GM23338 (cell line): ENCODE measurements at regions not wholly inside any gene's neighbourhood (a gene's known extent, or its start where the extent isn't known, plus 50 kb on each side); places are given as distances from the start of the nearest gene placed in this dataset.

ENCODE experiments used
- ATAC-seq: fragments of 200-7000 bp; cut with Tn5 transposase; 3 replicates; pipeline ENCODE4 v1.9.1; 2020
- DNase-seq: peaks from one replicate; pipeline ENCODE4 v3.0.0-alpha.2; 2015; ENCODE audit warnings: low spot score
- H2AFZ ChIP-seq: fragments of 200-600 bp; sonication (generic); 2 replicates; pipeline ENCODE4 v1.8.0; 2016; ENCODE audit warnings: antibody characterized with exemption, mild to moderate bottlenecking, moderate library complexity
- H3F3A ChIP-seq: fragments of 200-600 bp; sonication (generic); replicated peaks from 2 replicates; pipeline ENCODE4 v1.8.0; 2017; ENCODE audit warnings: antibody characterized with exemption, mixed run types, low read depth
- H3K27ac ChIP-seq: fragments of 200-600 bp; sonication (generic); 2 replicates; pipeline ENCODE4 v1.6.1; 2016; ENCODE audit warnings: low read depth
- H3K27me3 ChIP-seq: fragments of 200-600 bp; sonication (generic); 2 replicates; pipeline ENCODE4 v1.8.0; 2016; ENCODE audit warnings: mild to moderate bottlenecking, mixed run types, moderate library complexity; ENCODE audit not compliant: insufficient read depth
- H3K36me3 ChIP-seq: fragments of 200-600 bp; sonication (generic); 2 replicates; pipeline ENCODE4 v1.8.0; 2016; ENCODE audit warnings: mild to moderate bottlenecking; ENCODE audit not compliant: insufficient read depth
- H3K4me1 ChIP-seq: fragments of 200-600 bp; sonication (generic); 2 replicates; pipeline ENCODE4 v1.8.0; 2016; ENCODE audit warnings: mild to moderate bottlenecking, moderate library complexity; ENCODE audit not compliant: insufficient read depth
- H3K4me2 ChIP-seq: fragments of 200-600 bp; sonication (generic); 2 replicates; pipeline ENCODE4 v1.7.1; 2017; ENCODE audit warnings: mixed run types
- H3K4me3 ChIP-seq: fragments of 200-600 bp; sonication (generic); 2 replicates; pipeline ENCODE4 v1.6.1; 2016; ENCODE audit warnings: mixed run types
- H3K79me2 ChIP-seq: fragments of 200-600 bp; sonication (generic); replicated peaks from 2 replicates; pipeline ENCODE4 v1.8.0; 2017; ENCODE audit warnings: mild to moderate bottlenecking; ENCODE audit not compliant: insufficient read depth
- H3K9me2 ChIP-seq: fragments of 200-600 bp; sonication (generic); 2 replicates; pipeline ENCODE4 v1.8.0; 2017; ENCODE audit not compliant: insufficient read depth
- H4K20me1 ChIP-seq: fragments of 200-600 bp; sonication (generic); replicated peaks from 2 replicates; pipeline ENCODE4 v1.8.0; 2017; ENCODE audit warnings: mild to moderate bottlenecking; ENCODE audit not compliant: insufficient read depth
- H3K27ac Mint-ChIP-seq: 2 replicates; pipeline ENCODE4 v1.8.0; 2020; ENCODE audit warnings: inconsistent platforms, mild to moderate bottlenecking, moderate library complexity, mixed read lengths
- H3K27me3 Mint-ChIP-seq: 3 replicates; pipeline ENCODE4 v1.8.0; 2022; ENCODE audit warnings: low read depth, mild to moderate bottlenecking, moderate library complexity, mixed read lengths, inconsistent platforms; ENCODE audit not compliant: insufficient read depth, poor library complexity
- H3K36me3 Mint-ChIP-seq: 3 replicates; pipeline ENCODE4 v1.8.0; 2021; ENCODE audit warnings: low read depth, mild to moderate bottlenecking, inconsistent platforms, moderate library complexity, mixed read lengths
- H3K4me1 Mint-ChIP-seq: 3 replicates; pipeline ENCODE4 v1.8.0; 2020; ENCODE audit warnings: mild to moderate bottlenecking, inconsistent platforms, mixed read lengths
- H3K4me3 Mint-ChIP-seq: 3 replicates; pipeline ENCODE4 v1.8.0; 2021; ENCODE audit warnings: moderate library complexity, mild to moderate bottlenecking, inconsistent platforms, mixed read lengths
- H3K9me3 Mint-ChIP-seq: 3 replicates; pipeline ENCODE4 v1.8.0; 2020; ENCODE audit warnings: moderate library complexity, mild to moderate bottlenecking, inconsistent platforms, mixed read lengths
- CREB1 ChIP-seq: fragments of 250-450 bp; sonication (Bioruptor Pico); IDR thresholded peaks from 2 replicates; pipeline ENCODE4 v1.5.0; 2020; ENCODE audit warnings: low read depth, mild to moderate bottlenecking, moderate library complexity
- EZH2 ChIP-seq: fragments of 200-600 bp; sonication (generic); IDR thresholded peaks from one replicate; pipeline ENCODE4 v1.8.0; 2017; ENCODE audit warnings: antibody characterized with exemption, mild to moderate bottlenecking, low read depth; ENCODE audit not compliant: unreplicated experiment
- JUNB ChIP-seq: IDR thresholded peaks from one replicate; pipeline ENCODE4 v1.6.1; 2016; ENCODE audit warnings: antibody characterized with exemption; ENCODE audit not compliant: unreplicated experiment
- NANOG ChIP-seq: IDR thresholded peaks from 2 replicates; pipeline ENCODE4 v1.6.1; 2016; ENCODE audit warnings: antibody characterized with exemption, borderline replicate concordance
- POLR2AphosphoS5 ChIP-seq: IDR thresholded peaks from 2 replicates; pipeline ENCODE4 v1.6.1; 2016; ENCODE audit warnings: antibody characterized with exemption, low read depth
- STAT1 ChIP-seq: IDR thresholded peaks from one replicate; pipeline ENCODE4 v1.6.1; 2016; ENCODE audit warnings: antibody characterized with exemption; ENCODE audit not compliant: unreplicated experiment
- ZNF114 ChIP-seq: fragments of 250-450 bp; sonication (Bioruptor Pico); IDR thresholded peaks from 2 replicates; pipeline ENCODE4 v1.5.0; 2020; ENCODE audit warnings: mild to moderate bottlenecking, moderate library complexity
- ZNF331 ChIP-seq: fragments of 250-450 bp; sonication (Bioruptor Pico); IDR thresholded peaks from 2 replicates; pipeline ENCODE4 v1.5.0; 2020; ENCODE audit warnings: low read depth, mild to moderate bottlenecking, moderate library complexity
- TF ChIP-seq, protein P1 (sequence below): IDR thresholded peaks from one replicate; pipeline ENCODE4 v1.6.1; 2018; ENCODE audit warnings: antibody characterized with exemption; ENCODE audit not compliant: unreplicated experiment
- TF ChIP-seq, protein P2 (sequence below): IDR thresholded peaks from 2 replicates; pipeline ENCODE4 v1.6.1; 2016; ENCODE audit warnings: antibody characterized with exemption
- TF ChIP-seq, protein P3 (sequence below), 2 experiments: fragments of 200-600 bp in 1 of 2; sonication (generic) in 1 of 2; conservative IDR thresholded peaks; 2 replicates each; pipeline versions ENCODE4 v1.5.1 to v1.6.1; 2016 to 2017; ENCODE audit warnings: antibody characterized with exemption in 2 of 2, low read depth in 2 of 2, mild to moderate bottlenecking in 2 of 2, moderate library complexity in 1 of 2

DNA sequence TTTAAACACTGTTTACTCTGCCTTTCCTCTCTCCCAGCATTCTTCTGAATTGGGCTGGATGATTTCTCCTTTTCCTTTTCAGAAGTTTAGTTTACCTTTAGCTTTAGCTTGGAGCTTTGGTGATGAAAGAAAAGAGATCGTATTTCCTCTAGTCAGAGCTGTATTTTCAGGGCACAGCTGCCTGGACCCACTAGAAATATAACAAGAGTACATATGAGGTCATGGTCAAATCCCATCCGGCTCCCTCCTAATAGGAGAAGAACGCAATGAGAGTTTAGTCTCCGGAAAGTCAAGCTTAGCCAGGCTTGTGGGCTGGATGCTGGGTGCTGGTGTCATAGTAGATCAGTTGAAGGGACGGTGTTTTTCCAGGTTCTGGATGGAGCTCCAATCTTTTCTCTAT, 177.1 kb upstream of the PFN2 start:
- Histone ChIP-seq H3K4me3 (no peak overlapping the region), H4K20me1 (no peaks in the 10 kb centered on the region), H3K27ac (no peak overlapping the region), H3K9me2 (no peaks in the 10 kb centered on the region), H3K4me2 (no peak overlapping the region), H2AFZ (peak overlapping the region; percentile 84; the same call in 1 of the 2 replicates), H3K4me1 (no peaks in the 10 kb centered on the region), H3K79me2 (no peaks in the 10 kb centered on the region), H3K27me3 (no peaks in the 10 kb centered on the region), H3K36me3 (no peaks in the 10 kb centered on the region), H3F3A (no peaks in the 10 kb centered on the region)
- H3K9me3 Mint-ChIP-seq, result no peaks in the 10 kb centered on the region
- DNase-seq (no peak), ATAC-seq (no peak)
- H3K27me3 Mint-ChIP-seq, result no peaks in the 10 kb centered on the region
- H3K4me1 Mint-ChIP-seq, result peaks cover 2% of the 10 kb centered on the region; the same call in 1 of the 3 replicates
- H3K36me3 Mint-ChIP-seq, result no peaks in the 10 kb centered on the region
- no peak overlapping the region for H3K4me3 Mint-ChIP-seq
- no peak overlapping the region for H3K27ac Mint-ChIP-seq
- TF ChIP-seq ZNF114 (CRISPR knock-in tag), result no peak
- TF ChIP-seq, protein P1, sequence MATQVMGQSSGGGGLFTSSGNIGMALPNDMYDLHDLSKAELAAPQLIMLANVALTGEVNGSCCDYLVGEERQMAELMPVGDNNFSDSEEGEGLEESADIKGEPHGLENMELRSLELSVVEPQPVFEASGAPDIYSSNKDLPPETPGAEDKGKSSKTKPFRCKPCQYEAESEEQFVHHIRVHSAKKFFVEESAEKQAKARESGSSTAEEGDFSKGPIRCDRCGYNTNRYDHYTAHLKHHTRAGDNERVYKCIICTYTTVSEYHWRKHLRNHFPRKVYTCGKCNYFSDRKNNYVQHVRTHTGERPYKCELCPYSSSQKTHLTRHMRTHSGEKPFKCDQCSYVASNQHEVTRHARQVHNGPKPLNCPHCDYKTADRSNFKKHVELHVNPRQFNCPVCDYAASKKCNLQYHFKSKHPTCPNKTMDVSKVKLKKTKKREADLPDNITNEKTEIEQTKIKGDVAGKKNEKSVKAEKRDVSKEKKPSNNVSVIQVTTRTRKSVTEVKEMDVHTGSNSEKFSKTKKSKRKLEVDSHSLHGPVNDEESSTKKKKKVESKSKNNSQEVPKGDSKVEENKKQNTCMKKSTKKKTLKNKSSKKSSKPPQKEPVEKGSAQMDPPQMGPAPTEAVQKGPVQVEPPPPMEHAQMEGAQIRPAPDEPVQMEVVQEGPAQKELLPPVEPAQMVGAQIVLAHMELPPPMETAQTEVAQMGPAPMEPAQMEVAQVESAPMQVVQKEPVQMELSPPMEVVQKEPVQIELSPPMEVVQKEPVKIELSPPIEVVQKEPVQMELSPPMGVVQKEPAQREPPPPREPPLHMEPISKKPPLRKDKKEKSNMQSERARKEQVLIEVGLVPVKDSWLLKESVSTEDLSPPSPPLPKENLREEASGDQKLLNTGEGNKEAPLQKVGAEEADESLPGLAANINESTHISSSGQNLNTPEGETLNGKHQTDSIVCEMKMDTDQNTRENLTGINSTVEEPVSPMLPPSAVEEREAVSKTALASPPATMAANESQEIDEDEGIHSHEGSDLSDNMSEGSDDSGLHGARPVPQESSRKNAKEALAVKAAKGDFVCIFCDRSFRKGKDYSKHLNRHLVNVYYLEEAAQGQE, result no peak
- TF ChIP-seq CREB1, result no peak
- no peak for TF ChIP-seq JUNB
- no peak for TF ChIP-seq POLR2AphosphoS5
- TF ChIP-seq STAT1, result no peak
- TF ChIP-seq ZNF331 (CRISPR knock-in tag), result no peak
- TF ChIP-seq NANOG, result no peak

DNA sequence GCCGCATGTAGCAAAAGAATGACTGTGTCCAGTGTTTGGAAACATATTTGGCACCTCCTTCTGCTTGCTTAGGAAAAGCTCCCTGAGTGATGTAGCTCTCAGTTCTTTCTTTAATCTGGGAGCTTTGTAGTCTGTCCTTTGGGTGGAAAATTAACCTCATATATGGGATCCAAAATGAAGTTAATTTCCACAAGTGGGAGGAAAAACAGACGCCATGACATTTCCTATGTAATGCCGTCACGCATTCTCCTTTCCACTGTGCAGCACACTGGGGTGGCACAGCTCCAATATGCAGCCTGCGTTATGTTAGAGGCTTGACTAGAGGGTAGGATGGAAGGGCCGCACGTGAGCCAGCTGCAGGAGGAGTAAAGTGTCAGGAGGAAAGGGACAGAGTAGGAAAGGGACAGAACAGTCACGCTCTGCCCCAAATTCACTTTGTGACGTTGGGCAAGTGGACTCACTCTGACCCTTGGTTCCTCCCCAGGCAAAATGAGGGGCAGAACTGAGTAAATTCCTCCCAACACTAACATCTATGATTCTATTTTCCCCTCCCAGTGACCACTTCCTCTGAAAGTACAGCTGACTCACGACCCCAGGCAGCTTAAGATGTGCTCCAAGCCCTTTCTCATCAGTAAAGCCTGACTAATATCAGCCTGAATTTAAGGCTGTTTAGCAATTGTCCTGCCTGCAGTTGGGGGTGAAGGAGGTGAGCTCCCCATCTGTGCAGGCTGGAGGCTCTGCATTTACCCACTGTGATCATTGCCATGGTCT, 176.5 kb upstream of the PFN2 start:
- Histone ChIP-seq H3K27me3 (no peaks in the 10 kb centered on the region), H3K4me2 (no peak overlapping the region), H3K36me3 (no peaks in the 10 kb centered on the region), H4K20me1 (no peaks in the 10 kb centered on the region), H3K27ac (no peak overlapping the region), H3F3A (no peaks in the 10 kb centered on the region), H3K4me3 (no peak overlapping the region), H2AFZ (peak overlapping the region; percentile 84), H3K9me2 (no peaks in the 10 kb centered on the region), H3K4me1 (no peaks in the 10 kb centered on the region), H3K79me2 (no peaks in the 10 kb centered on the region)
- DNase-seq, result no peak
- Mint-ChIP-seq H3K27ac (no peak overlapping the region; the same call in 1 of the 2 replicates), H3K36me3 (no peaks in the 10 kb centered on the region), H3K4me3 (no peak overlapping the region), H3K4me1 (peaks cover 2% of the 10 kb centered on the region; the same call in 1 of the 3 replicates), H3K27me3 (no peaks in the 10 kb centered on the region), H3K9me3 (no peaks in the 10 kb centered on the region)
- no peak for ATAC-seq
- no peak for TF ChIP-seq EZH2
- TF ChIP-seq, protein P2, sequence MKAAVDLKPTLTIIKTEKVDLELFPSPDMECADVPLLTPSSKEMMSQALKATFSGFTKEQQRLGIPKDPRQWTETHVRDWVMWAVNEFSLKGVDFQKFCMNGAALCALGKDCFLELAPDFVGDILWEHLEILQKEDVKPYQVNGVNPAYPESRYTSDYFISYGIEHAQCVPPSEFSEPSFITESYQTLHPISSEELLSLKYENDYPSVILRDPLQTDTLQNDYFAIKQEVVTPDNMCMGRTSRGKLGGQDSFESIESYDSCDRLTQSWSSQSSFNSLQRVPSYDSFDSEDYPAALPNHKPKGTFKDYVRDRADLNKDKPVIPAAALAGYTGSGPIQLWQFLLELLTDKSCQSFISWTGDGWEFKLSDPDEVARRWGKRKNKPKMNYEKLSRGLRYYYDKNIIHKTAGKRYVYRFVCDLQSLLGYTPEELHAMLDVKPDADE, result no peak
- no peak for TF ChIP-seq STAT1
- TF ChIP-seq CREB1, result no peak
- no peak for TF ChIP-seq JUNB
- no peak for TF ChIP-seq ZNF331 (CRISPR knock-in tag)
- TF ChIP-seq, protein P3, sequence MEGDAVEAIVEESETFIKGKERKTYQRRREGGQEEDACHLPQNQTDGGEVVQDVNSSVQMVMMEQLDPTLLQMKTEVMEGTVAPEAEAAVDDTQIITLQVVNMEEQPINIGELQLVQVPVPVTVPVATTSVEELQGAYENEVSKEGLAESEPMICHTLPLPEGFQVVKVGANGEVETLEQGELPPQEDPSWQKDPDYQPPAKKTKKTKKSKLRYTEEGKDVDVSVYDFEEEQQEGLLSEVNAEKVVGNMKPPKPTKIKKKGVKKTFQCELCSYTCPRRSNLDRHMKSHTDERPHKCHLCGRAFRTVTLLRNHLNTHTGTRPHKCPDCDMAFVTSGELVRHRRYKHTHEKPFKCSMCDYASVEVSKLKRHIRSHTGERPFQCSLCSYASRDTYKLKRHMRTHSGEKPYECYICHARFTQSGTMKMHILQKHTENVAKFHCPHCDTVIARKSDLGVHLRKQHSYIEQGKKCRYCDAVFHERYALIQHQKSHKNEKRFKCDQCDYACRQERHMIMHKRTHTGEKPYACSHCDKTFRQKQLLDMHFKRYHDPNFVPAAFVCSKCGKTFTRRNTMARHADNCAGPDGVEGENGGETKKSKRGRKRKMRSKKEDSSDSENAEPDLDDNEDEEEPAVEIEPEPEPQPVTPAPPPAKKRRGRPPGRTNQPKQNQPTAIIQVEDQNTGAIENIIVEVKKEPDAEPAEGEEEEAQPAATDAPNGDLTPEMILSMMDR (conservative IDR thresholded peaks at IDR 0.05; ENCODE audit: low read depth in 2 of 2), result no peak
